ENCODE measurements at regions not wholly inside any gene's neighbourhood (a gene's known extent, or its start where the extent isn't known, plus 50 kb on each side); places are given as distances from the start of the nearest gene placed in this dataset.

DNA sequence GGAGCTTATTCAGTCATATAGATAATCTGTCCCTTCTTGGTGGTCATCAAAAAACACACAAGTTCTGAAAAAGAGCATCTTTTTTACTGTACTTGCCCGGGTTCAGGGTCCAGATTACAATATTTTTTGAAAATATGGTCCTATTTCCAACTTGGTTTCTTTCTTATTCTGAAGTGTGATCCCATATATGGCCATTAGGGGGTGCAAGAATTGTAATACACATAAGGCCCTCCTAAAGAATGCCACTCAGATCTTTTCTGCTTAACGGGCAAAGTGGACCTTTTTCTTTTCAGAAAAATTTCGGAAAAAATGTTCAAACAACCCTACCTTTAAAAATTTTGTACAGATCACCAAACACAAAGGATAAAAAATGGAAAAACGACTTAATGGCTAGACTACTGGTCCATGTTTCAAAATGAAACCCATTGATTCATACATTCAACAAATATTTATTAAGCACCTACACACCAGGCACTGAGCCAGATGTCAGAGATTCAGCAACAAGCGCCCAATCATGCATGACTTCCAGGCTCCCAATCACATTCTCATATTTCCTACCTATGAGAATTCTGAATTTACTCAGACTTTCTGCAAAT, 102.0 kb upstream of the MYRIP start:
- ATAC-seq (peak; percentile 70), DNase-seq (ENCODE audit: low read depth, low spot score) (peak; percentile 29)
- Histone ChIP-seq H3K79me2 (ENCODE audit: insufficient read depth, low read length) (no peaks in the 10 kb centered on the region), H3K27me3 (ENCODE audit: insufficient read depth, low read length) (no peaks in the 10 kb centered on the region), H3K4me2 (ENCODE audit: low read length) (no peak overlapping the region), H3K27ac (ENCODE audit: low read depth, low read length) (no peak overlapping the region), H3K9me2 (ENCODE audit: insufficient read depth) (no peaks in the 10 kb centered on the region; the same call in 1 of the 2 replicates), H4K20me1 (ENCODE audit: insufficient read depth) (no peaks in the 10 kb centered on the region), H3K9me3 (ENCODE audit: control insufficient read depth in 1 of 2, insufficient read depth in 1 of 2, low read depth in 1 of 2, low read length in 2 of 2) (no peaks in the 10 kb centered on the region), H3K4me3 (replicated peaks in 1 of 2; ENCODE audit: low read depth in 1 of 2, low read length in 2 of 2) (no peak overlapping the region), H3K36me3 (ENCODE audit: control insufficient read depth in 1 of 2, insufficient read depth in 2 of 2, low read length in 2 of 2) (no peaks in the 10 kb centered on the region), H3K4me1 (ENCODE audit: control insufficient read depth in 1 of 2, insufficient read depth in 2 of 2, low read length in 2 of 2) (peaks cover 0 to 6% of the 10 kb centered on the region in 2 experiments; a peak in 1 of 4 replicates), H3K9ac (ENCODE audit: low read length) (no peak overlapping the region), H2AFZ (ENCODE audit: low read depth, low read length, poor library complexity, severe bottlenecking) (peak overlapping the region; percentile 59)
- TF ChIP-seq SRF (IDR thresholded peaks at IDR 0.05; ENCODE audit: low read depth) (peak; percentile 66), RAD21 (IDR thresholded peaks at IDR 0.05; ENCODE audit: low read depth) (peak; percentile 47; the same call in 1 of the 2 replicates), ZNF274 (IDR thresholded peaks at IDR 0.05; ENCODE audit: low read depth, low read length) (no peak)
- TF ChIP-seq, protein P1, sequence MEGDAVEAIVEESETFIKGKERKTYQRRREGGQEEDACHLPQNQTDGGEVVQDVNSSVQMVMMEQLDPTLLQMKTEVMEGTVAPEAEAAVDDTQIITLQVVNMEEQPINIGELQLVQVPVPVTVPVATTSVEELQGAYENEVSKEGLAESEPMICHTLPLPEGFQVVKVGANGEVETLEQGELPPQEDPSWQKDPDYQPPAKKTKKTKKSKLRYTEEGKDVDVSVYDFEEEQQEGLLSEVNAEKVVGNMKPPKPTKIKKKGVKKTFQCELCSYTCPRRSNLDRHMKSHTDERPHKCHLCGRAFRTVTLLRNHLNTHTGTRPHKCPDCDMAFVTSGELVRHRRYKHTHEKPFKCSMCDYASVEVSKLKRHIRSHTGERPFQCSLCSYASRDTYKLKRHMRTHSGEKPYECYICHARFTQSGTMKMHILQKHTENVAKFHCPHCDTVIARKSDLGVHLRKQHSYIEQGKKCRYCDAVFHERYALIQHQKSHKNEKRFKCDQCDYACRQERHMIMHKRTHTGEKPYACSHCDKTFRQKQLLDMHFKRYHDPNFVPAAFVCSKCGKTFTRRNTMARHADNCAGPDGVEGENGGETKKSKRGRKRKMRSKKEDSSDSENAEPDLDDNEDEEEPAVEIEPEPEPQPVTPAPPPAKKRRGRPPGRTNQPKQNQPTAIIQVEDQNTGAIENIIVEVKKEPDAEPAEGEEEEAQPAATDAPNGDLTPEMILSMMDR (IDR thresholded peaks at IDR 0.05 in 2 of 3, conservative IDR thresholded peaks at IDR 0.05 in 1 of 3; ENCODE audit: borderline replicate concordance in 1 of 3, insufficient read depth in 1 of 3, low read depth in 2 of 3, low read length in 2 of 3): peak; percentile 33 to 73 (median 69); a peak in 5 of 6 replicates
- TF ChIP-seq, protein P2, sequence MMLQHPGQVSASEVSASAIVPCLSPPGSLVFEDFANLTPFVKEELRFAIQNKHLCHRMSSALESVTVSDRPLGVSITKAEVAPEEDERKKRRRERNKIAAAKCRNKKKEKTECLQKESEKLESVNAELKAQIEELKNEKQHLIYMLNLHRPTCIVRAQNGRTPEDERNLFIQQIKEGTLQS (IDR thresholded peaks at IDR 0.05): no peak
- CTCF ChIA-PET: no interaction called here
- BruUV-seq (replicated peaks): no TSS peak
- intact Hi-C loops (cut with micrococcal nuclease): loop anchor here (10.0 kb wide), 1 partner anchor 607 kb away; no protein-coding TSS in a partner anchor
- POLR2A ChIA-PET: no interaction called here
- RAD21 ChIA-PET (ENCODE audit: low non-redundant PET in 1 of 2, low total read pairs in 2 of 2, uncharacterized antibody in 2 of 2, unreplicated experiment in 2 of 2): no interaction called here

DNA sequence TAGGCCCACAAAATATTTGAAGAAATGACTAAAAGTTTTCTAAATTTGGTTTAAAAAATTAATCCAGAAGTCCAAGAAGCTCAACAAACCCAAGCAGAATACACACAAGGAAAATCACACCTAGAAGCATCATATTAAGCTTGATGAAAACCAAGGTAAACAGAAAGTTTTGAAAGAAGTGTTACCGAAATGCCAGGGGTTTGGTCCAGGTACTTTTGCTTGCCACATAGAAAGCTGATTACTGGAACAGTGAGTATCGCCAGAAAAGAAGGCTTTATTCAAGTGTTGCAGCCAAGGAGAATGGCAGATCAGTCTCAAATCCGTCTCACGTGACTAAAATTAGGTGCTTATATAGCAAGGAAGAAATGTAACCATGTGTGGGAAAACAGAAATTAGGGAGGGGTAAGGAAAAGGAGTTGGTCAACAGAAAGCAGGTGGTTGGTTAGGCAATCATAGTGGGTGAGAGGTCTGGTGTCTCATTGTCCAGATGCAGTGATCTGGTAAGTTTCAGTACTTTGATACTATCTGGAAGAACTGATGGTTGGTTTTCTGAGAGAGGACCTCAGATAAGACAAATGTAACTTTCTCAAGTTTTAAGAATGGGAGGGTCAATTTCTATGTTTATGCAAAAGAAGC, 96.9 kb upstream of the MYRIP start:
- DNase-seq (ENCODE audit: low read depth, low spot score) (no peak), ATAC-seq (no peak)
- Histone ChIP-seq H3K9me2 (ENCODE audit: insufficient read depth) (no peaks in the 10 kb centered on the region; the same call in 1 of the 2 replicates), H3K27me3 (ENCODE audit: insufficient read depth, low read length) (no peaks in the 10 kb centered on the region), H3K79me2 (ENCODE audit: insufficient read depth, low read length) (no peaks in the 10 kb centered on the region), H3K27ac (ENCODE audit: low read depth, low read length) (no peak overlapping the region), H2AFZ (ENCODE audit: low read depth, low read length, poor library complexity, severe bottlenecking) (no peak overlapping the region), H3K9me3 (ENCODE audit: control insufficient read depth in 1 of 2, insufficient read depth in 1 of 2, low read depth in 1 of 2, low read length in 2 of 2) (no peaks in the 10 kb centered on the region), H3K4me3 (replicated peaks in 1 of 2; ENCODE audit: low read depth in 1 of 2, low read length in 2 of 2) (no peak overlapping the region), H3K4me2 (ENCODE audit: low read length) (no peak overlapping the region), H3K4me1 (ENCODE audit: control insufficient read depth in 1 of 2, insufficient read depth in 2 of 2, low read length in 2 of 2) (no peaks in the 10 kb centered on the region), H4K20me1 (ENCODE audit: insufficient read depth) (no peaks in the 10 kb centered on the region), H3K9ac (ENCODE audit: low read length) (no peak overlapping the region), H3K36me3 (ENCODE audit: control insufficient read depth in 1 of 2, insufficient read depth in 2 of 2, low read length in 2 of 2) (no peaks in the 10 kb centered on the region)
- ChIA-PET CTCF (no interaction called here), POLR2A (no interaction called here), RAD21 (ENCODE audit: low non-redundant PET in 1 of 2, low total read pairs in 2 of 2, uncharacterized antibody in 2 of 2, unreplicated experiment in 2 of 2) (no interaction called here)
- no TSS peak for BruUV-seq (replicated peaks)
- intact Hi-C loops (cut with micrococcal nuclease): no loop called here
- TF ChIP-seq POLR2A (IDR thresholded peaks at IDR 0.05; ENCODE audit: borderline replicate concordance, extremely low read depth, insufficient read depth, insufficient read length) (no peak), REST (IDR thresholded peaks at IDR 0.05; ENCODE audit: low read depth) (no peak), SIN3A (IDR thresholded peaks at IDR 0.05; ENCODE audit: low read depth) (no peak), ELF1 (IDR thresholded peaks at IDR 0.05; ENCODE audit: borderline replicate concordance, low read depth) (no peak), EZH2 (IDR thresholded peaks at IDR 0.05) (no peak)
- TF ChIP-seq, protein P3, sequence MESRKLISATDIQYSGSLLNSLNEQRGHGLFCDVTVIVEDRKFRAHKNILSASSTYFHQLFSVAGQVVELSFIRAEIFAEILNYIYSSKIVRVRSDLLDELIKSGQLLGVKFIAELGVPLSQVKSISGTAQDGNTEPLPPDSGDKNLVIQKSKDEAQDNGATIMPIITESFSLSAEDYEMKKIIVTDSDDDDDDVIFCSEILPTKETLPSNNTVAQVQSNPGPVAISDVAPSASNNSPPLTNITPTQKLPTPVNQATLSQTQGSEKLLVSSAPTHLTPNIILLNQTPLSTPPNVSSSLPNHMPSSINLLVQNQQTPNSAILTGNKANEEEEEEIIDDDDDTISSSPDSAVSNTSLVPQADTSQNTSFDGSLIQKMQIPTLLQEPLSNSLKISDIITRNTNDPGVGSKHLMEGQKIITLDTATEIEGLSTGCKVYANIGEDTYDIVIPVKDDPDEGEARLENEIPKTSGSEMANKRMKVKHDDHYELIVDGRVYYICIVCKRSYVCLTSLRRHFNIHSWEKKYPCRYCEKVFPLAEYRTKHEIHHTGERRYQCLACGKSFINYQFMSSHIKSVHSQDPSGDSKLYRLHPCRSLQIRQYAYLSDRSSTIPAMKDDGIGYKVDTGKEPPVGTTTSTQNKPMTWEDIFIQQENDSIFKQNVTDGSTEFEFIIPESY (IDR thresholded peaks at IDR 0.05; ENCODE audit: extremely low read depth, insufficient replicate concordance, low read length): no peak

Data from HCT116 (cell line).